GM19463 (cell line): ENCODE measurements at regions not wholly inside any gene's neighbourhood (a gene's known extent, or its start where the extent isn't known, plus 50 kb on each side); places are given as distances from the start of the nearest gene placed in this dataset.
"Not testable (repeated sequence)": the region's sequence is repeated elsewhere in the genome, so short reads cannot be mapped to it uniquely, and the experiment has no call there.

Experiments
- ATAC-seq: cut with Tn5 transposase; IDR thresholded peaks from one replicate; pipeline ENCODE4 v1.9.1; 2021; ENCODE audit warnings: mild to moderate bottlenecking, moderate library complexity; ENCODE audit not compliant: unreplicated experiment

- no peak for ATAC-seq
Observed at GRCh38 chr13:79837741-79838450, 356.9 kb downstream of the NDFIP2 start.

GRCh38 chr13:79836121-79836520 is 355.2 kb downstream of the NDFIP2 start:
- not testable (repeated sequence) for ATAC-seq

- no peak for ATAC-seq
Observed at GRCh38 chr13:79834876-79835275, 353.9 kb downstream of the NDFIP2 start.

GRCh38 chr13:79833991-79834390 is 353.0 kb downstream of the NDFIP2 start:
- ATAC-seq: no peak

GRCh38 chr13:79831556-79831955 is 350.6 kb downstream of the NDFIP2 start:
- no peak for ATAC-seq

GRCh38 chr13:79830945-79831344 is 350.0 kb downstream of the NDFIP2 start:
- ATAC-seq: no peak

GRCh38 chr13:79830426-79830825 is 349.5 kb downstream of the NDFIP2 start:
- no peak for ATAC-seq

- no peak for ATAC-seq
Observed at GRCh38 chr13:79829880-79830279, 348.9 kb downstream of the NDFIP2 start.

- no peak for ATAC-seq
Observed at GRCh38 chr13:79825959-79826358, 345.0 kb downstream of the NDFIP2 start.

GRCh38 chr13:79815041-79815440 is 334.1 kb downstream of the NDFIP2 start:
- ATAC-seq: no peak

- ATAC-seq: peak; percentile 54
Observed at GRCh38 chr13:79812070-79812850, 331.3 kb downstream of the NDFIP2 start.

GRCh38 chr13:79811170-79811569 is 330.2 kb downstream of the NDFIP2 start:
- ATAC-seq: no peak

- ATAC-seq: no peak
Observed at GRCh38 chr13:79810669-79811068, 329.7 kb downstream of the NDFIP2 start.

GRCh38 chr13:79810018-79810417 is 329.1 kb downstream of the NDFIP2 start:
- no peak for ATAC-seq

- no peak for ATAC-seq
Observed at GRCh38 chr13:79808475-79808874, 327.5 kb downstream of the NDFIP2 start.

- ATAC-seq: no peak
Observed at GRCh38 chr13:79807554-79807953, 326.6 kb downstream of the NDFIP2 start.

- ATAC-seq: no peak
Observed at GRCh38 chr13:79806821-79807220, 325.9 kb downstream of the NDFIP2 start.

- ATAC-seq: no peak
Observed at GRCh38 chr13:79805317-79805716, 324.4 kb downstream of the NDFIP2 start.

- ATAC-seq: no peak
Observed at GRCh38 chr13:79803989-79804388, 323.0 kb downstream of the NDFIP2 start.

GRCh38 chr13:79803296-79803695 is 322.3 kb downstream of the NDFIP2 start:
- no peak for ATAC-seq

- no peak for ATAC-seq
Observed at GRCh38 chr13:79802389-79803085, 321.6 kb downstream of the NDFIP2 start.
